HL-60/S4 treated with phorbol 12-myristate 13-acetate at 8.2 ng/mL for 4 days and 3 days (cell line): ENCODE measurements at regions not wholly inside any gene's neighbourhood (a gene's known extent, or its start where the extent isn't known, plus 50 kb on each side); places are given as distances from the start of the nearest gene placed in this dataset.

ENCODE experiments used
- in situ Hi-C: fragments of 300-500 bp; cut with MboI; formaldehyde crosslinking; loops from 2 replicates; pipeline ENCODE4 v1.15.0; 2022; ENCODE audit warnings: low sequenced_read_pairs

GRCh38 chr12:29082522-29082921 is 66.6 kb upstream of the FAR2 start:
- in situ Hi-C loops: loop anchor here (25.0 kb wide), 1 partner anchor 230 kb away; no protein-coding TSS in a partner anchor

DNA sequence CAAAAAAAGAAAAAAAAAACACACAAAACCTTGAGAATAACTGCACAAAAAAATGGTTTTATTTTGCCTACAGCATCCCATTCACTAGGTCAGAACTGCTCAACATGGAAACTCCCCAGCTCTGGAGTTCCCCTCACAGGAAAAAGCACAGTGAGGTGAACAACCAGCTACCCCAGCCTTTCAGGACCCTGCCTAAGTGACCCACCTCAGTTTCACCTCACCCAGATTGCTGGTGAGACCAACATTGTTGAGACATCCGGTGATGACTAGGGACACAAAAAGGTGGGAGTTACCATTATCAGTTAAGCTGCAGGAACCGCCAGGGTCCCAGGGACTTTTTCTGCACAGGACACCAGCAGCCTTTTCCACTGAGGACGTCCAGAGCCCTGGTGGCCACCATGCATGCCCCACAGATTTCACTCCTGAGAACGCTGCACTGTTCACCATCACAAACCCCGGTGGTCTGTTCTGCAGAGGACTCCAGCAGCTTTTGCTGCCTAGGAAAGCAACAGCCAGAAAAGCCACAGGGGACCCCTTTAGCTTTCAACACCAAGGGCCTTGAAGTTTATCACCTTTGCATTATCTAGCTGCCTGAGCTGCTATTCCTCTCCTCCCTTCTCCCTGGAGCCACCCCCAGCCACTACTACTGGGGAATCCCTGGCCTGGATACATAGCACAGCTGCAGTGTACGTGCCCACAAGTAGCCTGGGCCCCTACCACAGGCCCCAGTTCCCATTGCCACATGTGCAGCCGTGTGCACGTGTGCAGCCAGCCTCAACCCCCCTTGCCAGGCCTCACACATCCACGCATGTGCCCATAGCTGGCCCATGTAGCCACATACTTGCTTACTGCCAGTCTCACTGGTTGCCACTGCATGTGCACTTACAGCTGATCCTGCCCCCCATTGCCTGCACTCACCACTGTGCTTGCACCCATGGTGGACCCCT is 62.5 kb upstream of the FAR2 start:
- in situ Hi-C loops: loop anchor here (25.0 kb wide), 1 partner anchor 226 kb away; no protein-coding TSS in a partner anchor

GRCh38 chr12:29088611-29089219 is 60.4 kb upstream of the FAR2 start:
- in situ Hi-C loops: loop anchor here (25.0 kb wide), 1 partner anchor 224 kb away; no protein-coding TSS in a partner anchor
